ENCODE measurements at regions not wholly inside any gene's neighbourhood (a gene's known extent, or its start where the extent isn't known, plus 50 kb on each side); places are given as distances from the start of the nearest gene placed in this dataset.

DNA sequence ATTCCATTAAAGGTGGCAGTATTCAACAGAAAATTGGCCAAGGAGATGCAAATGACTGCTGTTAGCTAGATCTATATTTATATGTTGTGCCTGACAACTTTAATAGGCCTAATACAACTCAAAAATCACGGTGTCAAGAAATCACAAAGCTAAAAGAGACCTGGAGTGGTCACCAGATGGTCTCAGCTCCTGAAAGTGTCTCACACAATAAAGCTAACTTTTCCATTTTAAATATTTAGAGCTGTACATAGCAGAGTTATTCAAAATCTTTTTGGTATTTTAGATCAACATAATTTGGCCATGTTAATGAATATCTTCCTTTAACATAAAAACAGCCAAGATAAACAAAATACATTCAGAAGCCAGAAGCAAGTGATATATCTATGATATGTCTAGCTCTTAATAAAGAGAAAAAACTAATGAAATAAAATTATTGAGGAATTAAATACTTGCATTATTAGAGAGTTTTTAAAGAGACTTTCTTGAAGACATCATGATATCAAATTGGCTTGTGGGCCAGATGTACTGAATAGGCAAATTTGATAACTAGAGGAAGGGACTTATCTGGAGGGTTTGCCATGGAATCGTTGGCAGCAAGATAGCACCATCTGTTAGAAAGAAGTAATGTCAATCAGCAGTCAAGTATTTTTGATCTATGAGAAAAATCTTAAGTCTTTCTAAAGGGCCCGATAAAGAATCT is 84.9 kb upstream of the SCAF8 start:
- TF ChIP-seq POLR2A (IDR thresholded peaks at IDR 0.05) (no peak), POLR2AphosphoS5 (IDR thresholded peaks at IDR 0.05) (no peak)
- TF ChIP-seq, protein P1, sequence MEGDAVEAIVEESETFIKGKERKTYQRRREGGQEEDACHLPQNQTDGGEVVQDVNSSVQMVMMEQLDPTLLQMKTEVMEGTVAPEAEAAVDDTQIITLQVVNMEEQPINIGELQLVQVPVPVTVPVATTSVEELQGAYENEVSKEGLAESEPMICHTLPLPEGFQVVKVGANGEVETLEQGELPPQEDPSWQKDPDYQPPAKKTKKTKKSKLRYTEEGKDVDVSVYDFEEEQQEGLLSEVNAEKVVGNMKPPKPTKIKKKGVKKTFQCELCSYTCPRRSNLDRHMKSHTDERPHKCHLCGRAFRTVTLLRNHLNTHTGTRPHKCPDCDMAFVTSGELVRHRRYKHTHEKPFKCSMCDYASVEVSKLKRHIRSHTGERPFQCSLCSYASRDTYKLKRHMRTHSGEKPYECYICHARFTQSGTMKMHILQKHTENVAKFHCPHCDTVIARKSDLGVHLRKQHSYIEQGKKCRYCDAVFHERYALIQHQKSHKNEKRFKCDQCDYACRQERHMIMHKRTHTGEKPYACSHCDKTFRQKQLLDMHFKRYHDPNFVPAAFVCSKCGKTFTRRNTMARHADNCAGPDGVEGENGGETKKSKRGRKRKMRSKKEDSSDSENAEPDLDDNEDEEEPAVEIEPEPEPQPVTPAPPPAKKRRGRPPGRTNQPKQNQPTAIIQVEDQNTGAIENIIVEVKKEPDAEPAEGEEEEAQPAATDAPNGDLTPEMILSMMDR (IDR thresholded peaks at IDR 0.05): no peak
- no peak overlapping the region for H3K27ac ChIP-seq
- no peaks in the 10 kb centered on the region for H3K36me3 ChIP-seq
- no peaks in the 10 kb centered on the region for H3K27me3 ChIP-seq
- no peak overlapping the region for H3K4me3 ChIP-seq
- H3K4me1 ChIP-seq: no peaks in the 10 kb centered on the region
- H3K9me3 ChIP-seq: no peaks in the 10 kb centered on the region
- intact Hi-C loops (cut with DNase I; ENCODE audit: low total_unique reads): no loop called here
- no peak for DNase-seq (ENCODE audit: low spot score in 2 of 2)

DNA sequence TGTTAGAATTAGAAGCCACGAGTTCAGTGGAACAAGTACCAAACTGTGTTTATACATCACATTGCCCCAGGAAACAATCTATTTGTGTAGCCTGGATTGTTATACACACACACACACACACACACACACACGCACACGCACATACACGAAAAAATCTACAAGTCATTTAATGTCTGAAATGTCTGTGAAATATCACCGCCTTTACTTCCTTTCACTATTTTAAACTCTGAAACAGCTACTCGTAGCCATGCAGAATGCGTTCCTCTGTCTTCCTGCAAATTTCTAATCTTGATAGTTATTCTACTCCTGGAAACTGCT is 84.4 kb upstream of the SCAF8 start:
- Histone ChIP-seq H3K36me3 (no peaks in the 10 kb centered on the region), H3K27ac (no peak overlapping the region), H3K4me1 (no peaks in the 10 kb centered on the region), H3K4me3 (no peak overlapping the region), H3K9me3 (no peaks in the 10 kb centered on the region), H3K27me3 (no peaks in the 10 kb centered on the region)
- intact Hi-C loops (cut with DNase I; ENCODE audit: low total_unique reads): no loop called here
- TF ChIP-seq POLR2AphosphoS5 (IDR thresholded peaks at IDR 0.05) (no peak), POLR2A (IDR thresholded peaks at IDR 0.05) (no peak)
- TF ChIP-seq, protein P1 (IDR thresholded peaks at IDR 0.05): no peak
- no peak for DNase-seq (ENCODE audit: low spot score in 2 of 2)

DNA sequence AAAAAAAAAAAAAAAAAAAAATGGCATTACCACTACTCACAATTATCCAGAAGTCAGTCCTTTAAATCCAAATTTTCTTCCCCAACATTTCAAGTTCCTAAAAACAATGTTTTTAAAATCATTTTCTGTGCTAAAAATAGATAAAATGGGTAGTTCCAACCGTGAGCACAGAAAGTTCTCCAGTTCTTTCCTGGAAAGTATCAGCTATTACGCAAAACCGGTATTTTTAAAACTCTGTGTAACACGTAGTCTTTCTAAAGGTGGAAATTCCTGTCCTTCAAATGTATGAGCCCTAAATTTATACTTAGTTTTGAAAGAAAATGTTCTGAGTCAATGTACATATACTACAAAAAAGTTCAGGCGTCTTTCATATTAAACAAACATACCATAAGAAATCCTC is 83.5 kb upstream of the SCAF8 start:
- Histone ChIP-seq H3K4me3 (no peak overlapping the region), H3K27ac (no peak overlapping the region)
- intact Hi-C loops (cut with DNase I; ENCODE audit: low total_unique reads): no loop called here

DNA sequence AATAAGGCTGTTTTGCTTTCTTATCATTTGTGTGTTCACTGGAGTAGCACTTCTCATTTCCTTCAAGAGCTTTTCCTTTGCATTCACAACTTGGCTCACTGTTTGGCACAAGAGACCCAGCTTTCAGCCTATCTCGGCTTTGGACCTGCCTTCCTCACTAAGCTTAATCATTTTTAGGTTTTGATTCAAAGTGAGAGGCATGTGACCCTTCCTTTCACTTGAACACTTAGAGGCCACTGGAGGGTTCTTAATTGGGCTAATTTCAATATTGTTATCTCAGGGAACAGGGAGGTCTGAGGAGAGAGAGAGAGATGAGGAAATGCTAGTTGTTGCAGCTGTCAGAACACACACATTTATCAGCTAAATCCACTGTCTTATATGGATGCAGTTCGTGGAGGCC is 82.9 kb upstream of the SCAF8 start:
- intact Hi-C loops (cut with DNase I; ENCODE audit: low total_unique reads): no loop called here
- DNase-seq (ENCODE audit: low spot score in 2 of 2): no peak
- Histone ChIP-seq H3K4me3 (no peak overlapping the region), H3K27ac (no peak overlapping the region), H3K36me3 (no peaks in the 10 kb centered on the region), H3K9me3 (no peaks in the 10 kb centered on the region), H3K27me3 (no peaks in the 10 kb centered on the region), H3K4me1 (no peaks in the 10 kb centered on the region)
- TF ChIP-seq POLR2AphosphoS5 (IDR thresholded peaks at IDR 0.05) (no peak), POLR2A (IDR thresholded peaks at IDR 0.05) (no peak)
- TF ChIP-seq, protein P1 (IDR thresholded peaks at IDR 0.05): no peak

More for the DNA sequence above, 83.5 kb upstream of the SCAF8 start:
- no peak for DNase-seq (ENCODE audit: low spot score in 2 of 2)
- Histone ChIP-seq H3K27me3 (no peaks in the 10 kb centered on the region), H3K36me3 (no peaks in the 10 kb centered on the region), H3K9me3 (no peaks in the 10 kb centered on the region), H3K4me1 (no peaks in the 10 kb centered on the region)
- no peak for TF ChIP-seq POLR2AphosphoS5 (IDR thresholded peaks at IDR 0.05)
- TF ChIP-seq, protein P1 (IDR thresholded peaks at IDR 0.05): no peak
- no peak for TF ChIP-seq POLR2A (IDR thresholded peaks at IDR 0.05)

DNA sequence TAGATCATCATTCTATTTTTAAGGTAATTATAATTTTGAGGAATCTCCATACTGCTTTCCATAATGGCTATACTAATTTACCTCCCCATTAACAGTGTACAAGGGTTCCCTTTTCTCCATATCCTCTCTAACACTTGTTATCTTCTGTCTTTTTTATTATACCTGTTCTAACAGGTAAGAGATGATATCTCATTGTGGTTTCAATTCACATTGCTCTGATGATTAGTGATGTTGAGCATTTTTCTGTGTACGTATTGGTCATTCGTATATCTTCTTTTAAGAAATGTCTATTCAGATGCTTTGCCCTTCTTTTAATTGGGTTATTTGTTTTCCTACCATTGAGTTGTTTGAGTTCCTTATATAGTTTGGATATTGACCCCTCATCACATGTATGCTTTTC is 81.6 kb upstream of the SCAF8 start:
- Histone ChIP-seq H3K27me3 (no peaks in the 10 kb centered on the region), H3K4me3 (no peak overlapping the region), H3K27ac (no peak overlapping the region), H3K9me3 (no peaks in the 10 kb centered on the region), H3K4me1 (no peaks in the 10 kb centered on the region), H3K36me3 (no peaks in the 10 kb centered on the region)
- TF ChIP-seq POLR2AphosphoS5 (IDR thresholded peaks at IDR 0.05): no peak
- no peak for TF ChIP-seq POLR2A (IDR thresholded peaks at IDR 0.05)
- TF ChIP-seq, protein P1 (IDR thresholded peaks at IDR 0.05): no peak
- intact Hi-C loops (cut with DNase I; ENCODE audit: low total_unique reads): no loop called here
- DNase-seq (ENCODE audit: low spot score in 2 of 2): no peak

All from breast epithelium (tissue), 4 donors.